HFF-Myc (cell line): ENCODE measurements at regions not wholly inside any gene's neighbourhood (a gene's known extent, or its start where the extent isn't known, plus 50 kb on each side); places are given as distances from the start of the nearest gene placed in this dataset.
"Not testable (repeated sequence)": the region's sequence is repeated elsewhere in the genome, so short reads cannot be mapped to it uniquely, and the experiment has no call there.

Source experiments
- DNase-seq: peaks from one replicate; pipeline ENCODE4 v3.0.0-alpha.2; 2011; ENCODE audit warnings: low read depth; ENCODE audit errors: extremely low read depth
- H3K4me3 ChIP-seq: replicated peaks from 2 replicates; pipeline ENCODE4 v1.5.1; 2011; ENCODE audit warnings: low read depth, mild to moderate bottlenecking, control low read depth, low read length
- CTCF ChIP-seq: IDR thresholded peaks from 2 replicates; pipeline ENCODE4 v1.5.1; 2012; ENCODE audit warnings: mild to moderate bottlenecking, low read depth, low read length, control low read depth; ENCODE audit errors: missing control alignments

DNA sequence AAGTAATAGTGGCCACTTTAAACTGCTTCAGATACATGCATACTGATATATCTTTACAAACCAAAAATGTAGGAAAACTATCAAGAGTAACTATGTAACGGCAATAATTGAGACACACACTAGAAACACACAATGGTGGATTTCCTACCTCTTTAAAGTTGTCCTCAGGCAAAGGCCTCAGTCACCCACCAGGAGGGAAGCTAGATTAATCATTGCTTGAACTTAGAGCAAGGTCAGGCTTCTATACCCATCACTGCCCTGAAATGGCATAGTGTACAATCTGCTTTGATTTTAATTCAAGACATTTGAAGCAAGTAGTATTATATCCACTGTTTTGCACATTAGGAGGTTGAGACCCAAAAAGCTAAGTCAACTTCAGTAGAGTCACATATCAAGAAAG is 110.9 kb downstream of the AREG start:
- H3K4me3 ChIP-seq = no peak overlapping the region
- no peak for TF ChIP-seq CTCF
- DNase-seq = no peak

DNA sequence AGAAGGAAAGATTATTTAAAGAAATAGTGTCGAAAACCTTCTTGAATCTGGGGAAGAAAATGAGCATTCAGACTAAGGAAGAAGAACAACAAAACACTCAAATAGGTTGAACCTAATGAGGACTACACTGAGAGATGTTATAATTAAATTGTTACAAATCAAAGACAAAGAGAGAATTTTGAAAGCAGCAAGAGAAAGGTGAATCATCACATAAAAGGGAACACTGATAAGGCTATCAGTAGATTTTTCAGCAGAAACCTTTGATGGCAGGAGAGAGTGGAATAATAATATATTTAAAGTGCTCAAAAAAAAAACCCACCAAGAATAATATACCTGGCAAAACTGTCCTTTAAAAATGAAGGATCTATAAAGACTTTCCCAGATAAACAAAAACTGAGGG is 114.9 kb downstream of the AREG start:
- DNase-seq = no peak
- TF ChIP-seq CTCF = no peak
- H3K4me3 ChIP-seq = no peak overlapping the region

GRCh38 chr4:74567981-74568380 is 123.0 kb downstream of the AREG start:
- no peak for TF ChIP-seq CTCF
- no peak for DNase-seq

DNA sequence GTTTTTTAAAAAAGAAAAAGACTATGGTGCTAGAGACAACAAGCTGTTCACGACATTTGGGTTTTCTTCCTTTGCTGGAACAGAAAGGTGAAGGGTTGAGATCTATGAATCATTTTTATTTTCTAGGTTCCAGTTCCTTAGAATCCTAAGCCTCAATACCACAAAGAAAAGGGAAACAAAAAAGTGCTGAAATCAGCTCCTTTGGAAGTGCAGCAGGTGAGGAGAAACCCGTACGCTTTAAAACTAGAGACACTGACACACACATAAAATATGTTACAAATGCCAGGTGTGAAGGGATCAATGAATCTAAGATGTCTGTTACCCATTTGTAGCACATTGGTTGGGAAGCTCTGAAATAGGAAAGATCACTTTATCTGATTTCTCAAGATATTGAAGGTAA is 125.2 kb downstream of the AREG start:
- no peak overlapping the region for H3K4me3 ChIP-seq
- DNase-seq = no peak
- no peak for TF ChIP-seq CTCF

More at GRCh38 chr4:74567981-74568380, 123.0 kb downstream of the AREG start:
- H3K4me3 ChIP-seq = no peak overlapping the region

DNA sequence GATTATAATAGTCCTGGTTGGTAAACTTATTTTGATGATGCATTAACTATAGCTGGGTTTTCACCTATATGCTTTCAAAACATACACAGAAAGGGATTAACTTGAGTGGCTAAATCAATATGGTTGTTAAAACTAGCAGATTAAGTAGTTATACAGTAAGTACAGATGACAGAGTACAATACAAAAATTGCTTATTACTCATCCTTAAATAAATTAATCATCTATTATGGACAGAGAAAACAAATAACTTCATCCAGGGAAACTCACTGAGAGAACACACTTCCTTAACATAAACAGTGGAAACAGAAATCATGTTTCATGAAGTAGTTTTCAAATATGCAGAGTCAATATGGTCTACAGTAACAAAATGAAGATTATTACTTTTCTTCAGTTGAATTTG is 133.4 kb downstream of the AREG start:
- TF ChIP-seq CTCF = no peak
- DNase-seq = no peak
- H3K4me3 ChIP-seq = no peak overlapping the region

DNA sequence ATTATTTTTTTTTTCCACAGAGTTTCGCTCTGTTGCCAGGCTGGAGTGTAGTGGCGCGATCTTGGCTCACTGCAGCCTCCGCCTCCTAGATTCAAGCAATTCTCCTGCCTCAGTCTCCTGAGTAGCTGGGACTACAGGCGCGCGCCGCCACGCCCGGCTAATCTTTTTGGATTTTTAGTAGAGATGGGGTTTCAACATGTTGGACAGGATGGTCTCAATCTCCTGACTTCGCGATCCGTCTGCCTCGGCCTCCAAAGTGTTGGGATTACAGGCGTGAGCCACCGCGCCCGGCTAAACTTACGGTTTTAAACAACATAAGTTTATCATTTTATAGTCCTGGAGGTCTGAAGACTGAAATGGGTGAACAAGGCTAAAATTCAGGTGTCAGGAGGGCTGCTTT is 133.9 kb downstream of the AREG start:
- not testable (repeated sequence) for H3K4me3 ChIP-seq, DNase-seq

DNA sequence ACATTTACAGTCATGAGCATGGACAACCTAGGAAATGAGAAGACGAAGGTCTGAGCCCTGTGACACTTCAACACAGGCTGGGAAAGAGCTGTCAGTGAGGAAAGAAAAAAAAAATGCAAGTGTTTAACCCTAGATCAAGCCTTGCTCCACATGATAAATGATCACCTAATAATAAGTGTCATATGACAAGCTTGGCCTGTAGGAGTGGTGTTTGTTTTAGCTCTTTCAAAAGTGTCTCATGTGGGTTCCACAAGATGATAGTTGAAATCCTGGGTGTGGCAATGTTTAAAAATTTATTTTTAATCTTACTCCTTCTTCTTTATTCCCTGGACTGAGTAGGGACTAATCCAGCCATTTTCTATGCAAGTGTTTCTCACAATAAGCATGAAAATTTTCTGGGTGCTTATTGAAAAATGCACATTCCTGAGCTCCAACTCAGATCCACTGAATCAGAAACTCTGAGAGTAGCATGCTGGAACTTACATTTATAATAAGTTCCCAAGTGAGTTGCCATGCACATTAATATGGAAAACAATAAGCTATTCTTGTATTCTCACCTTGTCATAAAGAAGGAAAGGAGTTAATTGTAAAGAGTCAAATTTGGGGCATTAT is 138.3 kb downstream of the AREG start:
- TF ChIP-seq CTCF = no peak
- DNase-seq = no peak
- no peak overlapping the region for H3K4me3 ChIP-seq
